K562 (cell line): ENCODE measurements at regions not wholly inside any gene's neighbourhood (a gene's known extent, or its start where the extent isn't known, plus 50 kb on each side); places are given as distances from the start of the nearest gene placed in this dataset.

Source experiments
- ATAC-seq: fragments of 200-7000 bp; cut with Tn5 transposase; 3 replicates; pipeline ENCODE4 v1.9.1; 2020; ENCODE audit warnings: moderate library complexity
- BruUV-seq: library from RNA; stranded (reverse); fragments of 400-500 nt; replicated peaks from 2 replicates; lab custom pipeline; 2021; lab: Mats Ljungman, UMichigan
- CTCF ChIA-PET: fragments of 300-600 bp; formaldehyde crosslinking; extraction: SDS; loops from one replicate; lab custom pipeline; 2021; ENCODE audit warnings: low intra/inter-chr PET ratio; lab: Yijun Ruan, JAX
- POLR2A ChIA-PET: fragments of 300-600, 350-650 bp; sonication (Branson Sonifier 250); formaldehyde crosslinking; extraction: SDS; loops from one replicate; lab custom pipeline; 2021; ENCODE audit warnings: antibody characterized with exemption, inconsistent platforms; lab: Yijun Ruan, JAX
- DNase-seq, 4 experiments: peaks; one replicate each; pipeline versions ENCODE4 v3.0.0 to v3.0.0-alpha.2; 2011 to 2018; ENCODE audit warnings: low spot score in 3 of 4, mixed read lengths in 3 of 4; ENCODE audit errors: extremely low read depth in 1 of 4
- FAIRE-seq: peaks from 2 replicates; lab custom pipeline; 2011; peaks lifted over from hg19 to GRCh38; lab: Jason Lieb, UNC
- H2AFZ ChIP-seq: 2 replicates; pipeline ENCODE4 v1.6.0; 2011; ENCODE audit warnings: low read depth, low read length, control low read depth, inconsistent platforms
- H3K27ac ChIP-seq: fragments of 200-600 bp; 3 replicates; pipeline ENCODE4 v1.8.0; 2011; ENCODE audit warnings: low read depth, mild to moderate bottlenecking, control low read depth, inconsistent platforms, low read length, moderate library complexity, mixed read lengths; ENCODE audit errors: extremely low read depth
- H3K27me3 ChIP-seq, 2 experiments: fragments of 300-600 bp in 1 of 2; 2 replicates in 1 of 2; 3 replicates in 1 of 2; pipeline versions ENCODE4 v1.6.0 to v1.8.0; 2011; ENCODE audit warnings: inconsistent platforms in 2 of 2, low read length in 2 of 2, mild to moderate bottlenecking in 1 of 2, mixed read lengths in 1 of 2, moderate library complexity in 1 of 2; ENCODE audit not compliant: control insufficient read depth in 2 of 2, insufficient read depth in 2 of 2
- H3K36me3 ChIP-seq: fragments of 300-600 bp; 3 replicates; pipeline ENCODE4 v1.8.0; 2011; ENCODE audit warnings: mild to moderate bottlenecking, low read length, inconsistent platforms; ENCODE audit not compliant: control insufficient read depth, insufficient read depth
- H3K4me1 ChIP-seq, 2 experiments: fragments of 200-600 bp in 1 of 2; replicated peaks in 1 of 2; 2 replicates in 1 of 2; 3 replicates in 1 of 2; pipeline versions ENCODE4 v1.5.1 to v1.8.0; 2011; ENCODE audit warnings: inconsistent platforms in 2 of 2, low read length in 2 of 2, mild to moderate bottlenecking in 1 of 2, mixed read lengths in 1 of 2, moderate library complexity in 1 of 2; ENCODE audit not compliant: control insufficient read depth in 2 of 2, insufficient read depth in 2 of 2
- H3K4me2 ChIP-seq: 2 replicates; pipeline ENCODE4 v1.6.1; 2011; ENCODE audit warnings: low read length, control low read depth, inconsistent platforms, mixed read lengths; ENCODE audit not compliant: insufficient read depth
- H3K4me3 ChIP-seq: fragments of 200-600 bp; sonication (generic), shearing (Covaris generic); 2 replicates; pipeline ENCODE4 v1.5.1; 2016; ENCODE audit warnings: control low read depth, inconsistent platforms
- H3K79me2 ChIP-seq: fragments of 200-600 bp; 3 replicates; pipeline ENCODE4 v1.8.0; 2011; ENCODE audit warnings: low read length, inconsistent platforms; ENCODE audit not compliant: control insufficient read depth, insufficient read depth
- H3K9ac ChIP-seq, 2 experiments: 2 replicates each; pipeline versions ENCODE4 v1.6.0 to v1.6.1; 2011; ENCODE audit warnings: low read depth in 2 of 2, low read length in 2 of 2, control low read depth in 1 of 2, inconsistent platforms in 1 of 2, mild to moderate bottlenecking in 1 of 2, mixed read lengths in 1 of 2; ENCODE audit not compliant: insufficient read depth in 1 of 2
- H3K9me1 ChIP-seq: one replicate; pipeline ENCODE4 v1.6.0; 2011; ENCODE audit warnings: inconsistent platforms, mild to moderate bottlenecking, low read length, moderate library complexity; ENCODE audit not compliant: control insufficient read depth, insufficient read depth
- H3K9me3 ChIP-seq: replicated peaks from 2 replicates; pipeline ENCODE4 v1.5.1; 2011; ENCODE audit warnings: low read depth, low read length, inconsistent platforms; ENCODE audit not compliant: control insufficient read depth, insufficient read depth
- H4K20me1 ChIP-seq: replicated peaks from 2 replicates; pipeline ENCODE4 v1.6.1; 2011; ENCODE audit warnings: low read length, inconsistent platforms, mixed read lengths; ENCODE audit not compliant: control insufficient read depth, insufficient read depth
- HDGF ChIP-seq: fragments of 450-650 bp; IDR thresholded peaks from 2 replicates; pipeline ENCODE4 v1.6.1; 2016
- PCBP1 ChIP-seq: fragments of 200-400 bp; formaldehyde crosslinking; IDR thresholded peaks from 2 replicates; pipeline ENCODE4 v1.6.1; 2018; ENCODE audit warnings: mild to moderate bottlenecking, low read depth, low read length; ENCODE audit not compliant: poor library complexity, severe bottlenecking
- XRCC5 ChIP-seq: fragments of 200-400 bp; formaldehyde crosslinking; IDR thresholded peaks from 2 replicates; pipeline ENCODE4 v1.6.1; 2017; ENCODE audit warnings: low read depth, mild to moderate bottlenecking, low read length
- ZKSCAN3 ChIP-seq: fragments of 250-450 bp; sonication (Bioruptor Pico); IDR thresholded peaks from 2 replicates; pipeline ENCODE4 v1.4.0; 2020
- ZNF609 ChIP-seq: sonication (generic); formaldehyde crosslinking; IDR thresholded peaks from 2 replicates; pipeline ENCODE4 v1.8.1; 2023; ENCODE audit warnings: missing genetic modification reagents, mild to moderate bottlenecking, borderline replicate concordance
- ZNF717 ChIP-seq: fragments of 250-450 bp; sonication (Bioruptor Pico); IDR thresholded peaks from 2 replicates; pipeline ENCODE4 v1.5.0; 2021
- WGBS: fragments of 100-300 bp; shearing (Covaris generic); methylation state at CpG from one replicate; pipeline ENCODE4 v1.1.6; 2016; ENCODE audit warnings: low coverage, mixed read lengths; ENCODE audit not compliant: insufficient coverage; ENCODE audit errors: missing lambda C conversion rate; 5-methylcytosine and 5-hydroxymethylcytosine counted together
- in situ Hi-C: fragments of 300-500 bp; cut with MboI; formaldehyde crosslinking; loops from 4 replicates; pipeline ENCODE4 v1.15.0; 2018; ENCODE audit warnings: inconsistent platforms, mixed read lengths
- intact Hi-C: fragments of 100-400 bp; cut with micrococcal nuclease; formaldehyde crosslinking; loops from 2 replicates; pipeline ENCODE4 v1.14.2; 2022
- TF ChIP-seq, protein P1 (sequence below): fragments of 250-450 bp; sonication (Bioruptor Pico); IDR thresholded peaks from 2 replicates; pipeline ENCODE4 v1.5.0; 2021; ENCODE audit warnings: mild to moderate bottlenecking, moderate library complexity
- TF ChIP-seq, protein P2 (sequence below), 2 experiments: fragments of 450-650 bp in 1 of 2; sonication (generic) in 1 of 2; formaldehyde crosslinking; conservative IDR thresholded peaks; 2 replicates each; pipeline versions ENCODE4 v1.4.0 to v1.8.1; 2020 to 2022; ENCODE audit warnings: mild to moderate bottlenecking in 1 of 2, missing genetic modification reagents in 1 of 2

DNA sequence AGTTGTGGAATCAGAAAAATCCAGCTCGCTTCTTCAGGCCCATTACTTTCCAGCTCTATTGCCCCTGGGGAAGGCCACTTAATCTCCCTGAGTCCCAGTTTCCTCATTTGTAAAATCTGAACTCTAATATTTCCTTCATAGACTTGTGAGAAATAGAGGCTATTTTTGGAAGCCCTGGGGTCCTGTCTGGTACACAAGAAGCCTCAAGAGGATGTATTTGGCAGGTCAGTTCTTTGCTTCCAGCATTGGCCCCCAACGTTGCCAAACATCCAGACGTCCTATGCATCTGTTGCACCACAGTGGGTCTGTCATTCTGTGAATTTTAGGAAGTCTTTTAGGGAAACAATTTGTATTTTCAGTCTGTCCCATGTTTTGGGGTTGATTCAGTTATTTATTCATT is 525.9 kb downstream of the EBF1 start:
- ChIA-PET CTCF (no interaction called here), POLR2A (no interaction called here)
- no TSS peak for BruUV-seq
- H3K4me1 ChIP-seq: no peaks in the 10 kb centered on the region
- H4K20me1 ChIP-seq: no peaks in the 10 kb centered on the region
- no peak overlapping the region for H2AFZ ChIP-seq
- no peak overlapping the region for H3K9ac ChIP-seq
- ATAC-seq: no peak
- no peak overlapping the region for H3K4me3 ChIP-seq
- H3K27ac ChIP-seq: no peak overlapping the region
- FAIRE-seq: no peak
- intact Hi-C loops: no loop called here
- no peaks in the 10 kb centered on the region for H3K27me3 ChIP-seq
- in situ Hi-C loops: no loop called here
- no peaks in the 10 kb centered on the region for H3K36me3 ChIP-seq
- no peak overlapping the region for H3K4me2 ChIP-seq
- no peaks in the 10 kb centered on the region for H3K9me1 ChIP-seq
- no peak for TF ChIP-seq XRCC5
- no peak for TF ChIP-seq HDGF
- no peak for TF ChIP-seq ZKSCAN3 (CRISPR knock-in tag)
- TF ChIP-seq, protein P1, sequence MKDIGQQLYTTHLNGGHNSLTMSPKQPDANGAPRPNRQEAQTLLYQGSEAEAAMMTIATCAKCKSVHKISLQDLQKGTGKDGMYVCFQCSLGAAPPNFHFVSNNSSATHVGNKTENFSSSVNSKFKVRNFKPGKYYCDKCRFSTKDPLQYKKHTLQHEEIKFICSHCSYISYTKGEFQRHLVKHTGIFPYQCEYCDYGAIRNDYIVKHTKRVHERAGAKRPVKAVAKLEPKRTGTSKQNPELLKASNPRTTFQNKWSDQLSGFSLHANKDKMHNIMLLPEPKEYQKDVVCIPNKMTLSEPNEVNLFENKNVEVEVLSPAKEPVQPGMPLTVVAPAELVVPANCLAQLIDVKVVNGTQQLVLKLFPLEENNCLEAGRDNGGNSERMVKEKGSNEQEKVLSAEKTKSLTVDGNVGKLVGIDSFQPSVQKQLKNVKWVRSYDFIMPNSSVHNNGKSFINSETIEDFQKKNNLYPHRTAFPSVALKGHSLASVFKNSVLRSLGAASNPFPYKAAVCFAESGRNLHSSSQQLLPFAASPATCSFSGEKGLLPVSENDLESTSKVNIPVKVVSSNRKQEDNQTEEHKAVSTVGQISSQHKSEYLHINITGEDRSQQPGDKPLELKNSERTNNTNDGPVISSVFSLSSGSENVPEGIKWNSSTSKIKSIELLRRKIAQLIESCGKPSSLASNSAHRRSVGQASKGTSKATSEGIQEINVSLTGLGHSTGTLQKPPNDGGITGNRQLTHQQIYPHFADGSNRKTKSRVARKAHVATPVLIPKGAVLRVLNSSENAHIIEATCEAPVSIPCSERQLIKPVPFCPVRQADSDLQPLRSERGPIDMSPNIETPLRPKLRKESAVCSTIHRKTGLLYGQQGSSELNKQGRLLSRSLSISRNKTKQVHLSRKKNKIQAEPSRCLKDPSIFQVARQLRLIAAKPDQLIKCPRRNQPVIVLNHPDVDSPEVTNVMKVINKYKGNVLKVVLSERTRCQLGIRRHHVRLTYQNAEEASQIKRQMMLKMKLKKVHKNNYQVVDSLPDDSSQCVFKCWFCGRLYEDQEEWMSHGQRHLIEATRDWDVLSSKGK: no peak
- no peak for TF ChIP-seq PCBP1
- TF ChIP-seq ZNF717: no peak
- TF ChIP-seq ZNF609 (CRISPR knock-in tag): no peak
- TF ChIP-seq, protein P2, sequence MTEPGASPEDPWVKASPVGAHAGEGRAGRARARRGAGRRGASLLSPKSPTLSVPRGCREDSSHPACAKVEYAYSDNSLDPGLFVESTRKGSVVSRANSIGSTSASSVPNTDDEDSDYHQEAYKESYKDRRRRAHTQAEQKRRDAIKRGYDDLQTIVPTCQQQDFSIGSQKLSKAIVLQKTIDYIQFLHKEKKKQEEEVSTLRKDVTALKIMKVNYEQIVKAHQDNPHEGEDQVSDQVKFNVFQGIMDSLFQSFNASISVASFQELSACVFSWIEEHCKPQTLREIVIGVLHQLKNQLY (CRISPR knock-in tag; conservative IDR thresholded peaks at IDR 0.05): no peak
- no peak for DNase-seq
- 0% methylated on average over 3 of the region's 3 CpGs for WGBS
- no peaks in the 10 kb centered on the region for H3K79me2 ChIP-seq
- H3K9me3 ChIP-seq: no peaks in the 10 kb centered on the region
